ENCODE measurements at regions not wholly inside any gene's neighbourhood (a gene's known extent, or its start where the extent isn't known, plus 50 kb on each side); places are given as distances from the start of the nearest gene placed in this dataset.

- no peak overlapping the region for H3K27ac ChIP-seq
Measured at GRCh38 chr6:98044151-98044561, 761.1 kb upstream of the MMS22L start.

GRCh38 chr6:98044791-98045470 is 761.9 kb upstream of the MMS22L start:
- Histone ChIP-seq H3K9me3 (ENCODE audit: low read depth) (no peaks in the 10 kb centered on the region), H3K36me3 (no peaks in the 10 kb centered on the region), H4K20me1 (ENCODE audit: low read depth) (no peaks in the 10 kb centered on the region), H3K4me1 (peaks cover 84% of the 10 kb centered on the region), H3K79me2 (ENCODE audit: low read depth) (no peaks in the 10 kb centered on the region), H2AFZ (replicated peaks) (peak overlapping the region; percentile 83), H3K27me3 (no peaks in the 10 kb centered on the region), H3K4me3 (no peak overlapping the region), H3K4me2 (no peak overlapping the region), H3K27ac (no peak overlapping the region), H3K9ac (no peak overlapping the region), H3F3A (ENCODE audit: low read depth) (peaks cover 28% of the 10 kb centered on the region)
- Mint-ChIP-seq H3K9me3 (peaks cover 12% of the 10 kb centered on the region), H3K27ac (peak overlapping the region; percentile 99), H3K4me1 (peaks cover 84% of the 10 kb centered on the region), H3K27me3 (ENCODE audit: insufficient read depth, low read depth) (peaks cover 2% of the 10 kb centered on the region), H3K4me3 (peak overlapping the region; percentile 70), H3K36me3 (peaks cover 8% of the 10 kb centered on the region)
- DNase-seq (ENCODE audit: low spot score) = no peak
- TF ChIP-seq EZH2phosphoT487 (IDR thresholded peaks at IDR 0.05) (no peak), EZH2 (IDR thresholded peaks at IDR 0.05) (no peak), CTCF (IDR thresholded peaks at IDR 0.05) (no peak)

More at GRCh38 chr6:98044151-98044561, 761.1 kb upstream of the MMS22L start:
- no peak for TF ChIP-seq EZH2 (IDR thresholded peaks at IDR 0.05)
- no peak for TF ChIP-seq EZH2phosphoT487 (IDR thresholded peaks at IDR 0.05)
- no peak for TF ChIP-seq CTCF (IDR thresholded peaks at IDR 0.05)
- peaks cover 91% of the 10 kb centered on the region for H3K4me1 ChIP-seq
- no peak overlapping the region for H3K9ac ChIP-seq
- H3K4me3 ChIP-seq = no peak overlapping the region
- H3K9me3 ChIP-seq (ENCODE audit: low read depth) = no peaks in the 10 kb centered on the region
- H3K27me3 Mint-ChIP-seq (ENCODE audit: insufficient read depth, low read depth) = peaks cover 2% of the 10 kb centered on the region
- no peak for DNase-seq (ENCODE audit: low spot score)
- H3K27me3 ChIP-seq = no peaks in the 10 kb centered on the region
- peaks cover 36% of the 10 kb centered on the region for H3F3A ChIP-seq (ENCODE audit: low read depth)
- no peak overlapping the region for H3K4me2 ChIP-seq
- peaks cover 5% of the 10 kb centered on the region for H3K36me3 Mint-ChIP-seq
- no peaks in the 10 kb centered on the region for H3K79me2 ChIP-seq (ENCODE audit: low read depth)
- H3K4me3 Mint-ChIP-seq = peak overlapping the region; percentile 70
- no peak overlapping the region for H2AFZ ChIP-seq (replicated peaks)
- peaks cover 5% of the 10 kb centered on the region for H3K9me3 Mint-ChIP-seq
- H4K20me1 ChIP-seq (ENCODE audit: low read depth) = no peaks in the 10 kb centered on the region
- H3K27ac Mint-ChIP-seq = peak overlapping the region; percentile 94
- peaks cover 92% of the 10 kb centered on the region for H3K4me1 Mint-ChIP-seq
- H3K36me3 ChIP-seq = no peaks in the 10 kb centered on the region

DNA sequence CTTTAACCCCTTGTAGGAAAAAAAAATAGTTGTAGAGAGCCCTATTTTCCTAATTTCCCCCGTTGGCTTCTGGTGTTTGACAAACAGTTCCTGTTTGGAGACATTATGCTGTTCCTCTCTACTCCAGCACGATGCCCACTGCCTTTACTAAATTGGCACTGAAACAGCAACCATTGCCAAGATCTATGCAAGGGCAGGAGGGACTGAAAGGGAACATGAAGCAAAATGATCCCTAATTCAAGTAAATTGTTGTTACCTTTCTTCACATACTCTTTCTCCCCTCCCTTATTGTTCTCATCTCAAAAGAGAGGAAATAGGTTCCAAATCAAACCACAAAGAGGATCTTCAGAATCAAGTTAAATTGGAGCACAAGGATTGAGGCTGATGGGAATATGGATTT is 764.1 kb upstream of the MMS22L start:
- peaks cover 61% of the 10 kb centered on the region for H3K4me1 ChIP-seq
- no peak overlapping the region for H3K4me2 ChIP-seq
- DNase-seq (ENCODE audit: low spot score) = no peak
- H3K36me3 ChIP-seq = no peaks in the 10 kb centered on the region
- H3K79me2 ChIP-seq (ENCODE audit: low read depth) = no peaks in the 10 kb centered on the region
- Mint-ChIP-seq H3K27ac (no peak overlapping the region), H3K9me3 (peaks cover 14% of the 10 kb centered on the region), H3K4me1 (peaks cover 64% of the 10 kb centered on the region), H3K36me3 (peaks cover 11% of the 10 kb centered on the region), H3K4me3 (no peak overlapping the region), H3K27me3 (ENCODE audit: insufficient read depth, low read depth) (no peaks in the 10 kb centered on the region)
- no peaks in the 10 kb centered on the region for H3K27me3 ChIP-seq
- H2AFZ ChIP-seq (replicated peaks) = no peak overlapping the region
- no peaks in the 10 kb centered on the region for H4K20me1 ChIP-seq (ENCODE audit: low read depth)
- no peaks in the 10 kb centered on the region for H3K9me3 ChIP-seq (ENCODE audit: low read depth)
- TF ChIP-seq EZH2phosphoT487 (IDR thresholded peaks at IDR 0.05) (no peak), EZH2 (IDR thresholded peaks at IDR 0.05) (no peak)
- H3F3A ChIP-seq (ENCODE audit: low read depth) = peaks cover 6% of the 10 kb centered on the region
- H3K27ac ChIP-seq = no peak overlapping the region
- no peak overlapping the region for H3K9ac ChIP-seq
- no peak overlapping the region for H3K4me3 ChIP-seq

DNA sequence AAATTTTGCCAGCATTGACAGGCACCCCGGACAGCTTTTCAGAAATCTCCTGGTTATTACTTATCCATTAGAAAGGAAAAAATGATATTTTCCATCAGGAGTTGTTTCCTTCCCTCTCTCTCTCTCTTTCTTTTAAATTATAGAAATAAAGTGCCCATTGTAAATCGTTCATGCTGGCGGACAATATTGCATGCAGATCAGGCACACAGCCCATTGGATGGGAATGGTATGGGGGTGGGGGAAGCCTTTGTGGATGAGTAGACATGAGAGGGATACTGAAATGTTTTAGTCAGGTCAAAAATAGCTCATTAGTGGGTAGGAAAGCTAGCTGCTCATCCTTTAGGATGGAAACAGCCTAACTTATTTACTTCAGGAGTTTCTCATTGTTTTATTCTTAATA is 764.9 kb upstream of the MMS22L start:
- peak overlapping the region; percentile 82 for H3K27ac Mint-ChIP-seq
- Histone ChIP-seq H3K79me2 (ENCODE audit: low read depth) (no peaks in the 10 kb centered on the region), H3K4me3 (no peak overlapping the region), H3K4me1 (peaks cover 54% of the 10 kb centered on the region), H3K36me3 (no peaks in the 10 kb centered on the region), H3F3A (ENCODE audit: low read depth) (no peaks in the 10 kb centered on the region), H3K4me2 (no peak overlapping the region), H3K27me3 (no peaks in the 10 kb centered on the region), H3K9me3 (ENCODE audit: low read depth) (no peaks in the 10 kb centered on the region), H3K9ac (no peak overlapping the region), H3K27ac (no peak overlapping the region), H4K20me1 (ENCODE audit: low read depth) (no peaks in the 10 kb centered on the region), H2AFZ (replicated peaks) (no peak overlapping the region)
- H3K27me3 Mint-ChIP-seq (ENCODE audit: insufficient read depth, low read depth) = no peaks in the 10 kb centered on the region
- no peak for DNase-seq (ENCODE audit: low spot score)
- peaks cover 17% of the 10 kb centered on the region for H3K9me3 Mint-ChIP-seq
- TF ChIP-seq CTCF (IDR thresholded peaks at IDR 0.05) (no peak), EZH2phosphoT487 (IDR thresholded peaks at IDR 0.05) (no peak), EZH2 (IDR thresholded peaks at IDR 0.05) (no peak)
- H3K36me3 Mint-ChIP-seq = peaks cover 11% of the 10 kb centered on the region
- no peak overlapping the region for H3K4me3 Mint-ChIP-seq
- peaks cover 58% of the 10 kb centered on the region for H3K4me1 Mint-ChIP-seq

Data from neural progenitor cell (in vitro differentiated cells).